ENCODE measurements at regions not wholly inside any gene's neighbourhood (a gene's known extent, or its start where the extent isn't known, plus 50 kb on each side); places are given as distances from the start of the nearest gene placed in this dataset.
A peak's percentile ranks its signal among the peaks of the same experiment; 100 is the strongest.

DNA sequence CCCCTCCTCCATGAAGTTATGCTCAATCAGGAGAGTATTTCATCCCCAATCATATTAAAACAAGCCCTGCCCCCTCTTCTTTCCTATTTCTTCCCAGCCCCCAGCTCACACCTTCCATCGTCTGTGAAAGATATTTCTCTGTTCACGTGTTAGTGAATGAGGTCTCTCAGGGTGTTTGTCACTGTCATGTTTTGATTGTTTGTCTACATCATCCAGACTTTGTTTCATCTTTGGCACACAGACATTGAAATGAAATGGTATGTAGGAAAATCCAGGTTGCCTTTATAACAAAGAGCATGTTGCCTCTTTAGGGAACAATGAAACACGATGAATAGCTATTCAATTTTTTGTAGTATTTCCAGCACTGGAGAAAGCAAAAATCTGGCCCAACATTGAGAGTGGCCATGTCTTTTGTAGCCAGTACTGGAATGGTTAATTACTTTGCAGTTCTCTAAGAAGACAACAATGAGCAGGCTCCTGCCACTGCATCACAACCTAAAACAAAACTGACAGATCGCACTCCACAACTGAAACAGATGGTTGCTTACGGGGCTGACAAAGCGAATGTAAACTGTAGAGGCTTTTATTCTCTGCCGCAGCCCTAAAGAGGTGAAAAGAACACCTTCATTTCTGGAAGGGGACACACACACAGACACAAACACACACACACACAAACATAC, 543.6 kb upstream of the CITED2 start:
- ATAC-seq (no peak), DNase-seq (ENCODE audit: missing footprints) (no peak)
- intact Hi-C loops (cut with DNase I) = no loop called here

DNA sequence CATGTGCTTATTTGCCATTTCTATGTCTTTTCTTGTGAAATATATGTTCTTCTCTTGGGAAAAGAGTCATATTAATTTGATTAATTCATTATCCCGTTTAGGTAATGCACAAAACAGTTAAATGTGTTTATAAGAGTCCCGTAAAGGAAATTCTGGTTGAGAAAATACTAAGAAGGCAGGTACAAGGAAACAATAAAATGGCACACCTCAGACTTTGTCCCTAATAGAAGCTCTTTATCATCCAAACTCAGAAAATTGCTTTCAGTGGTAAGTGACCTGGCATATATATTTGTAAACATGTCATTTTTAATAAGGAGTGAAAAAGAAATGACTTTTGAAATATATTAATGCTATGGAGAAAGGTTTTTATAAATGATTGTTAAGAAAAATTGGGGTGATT, 540.5 kb upstream of the CITED2 start:
- intact Hi-C loops (cut with DNase I) = no loop called here
- DNase-seq (ENCODE audit: missing footprints) (no peak), ATAC-seq (no peak)

DNA sequence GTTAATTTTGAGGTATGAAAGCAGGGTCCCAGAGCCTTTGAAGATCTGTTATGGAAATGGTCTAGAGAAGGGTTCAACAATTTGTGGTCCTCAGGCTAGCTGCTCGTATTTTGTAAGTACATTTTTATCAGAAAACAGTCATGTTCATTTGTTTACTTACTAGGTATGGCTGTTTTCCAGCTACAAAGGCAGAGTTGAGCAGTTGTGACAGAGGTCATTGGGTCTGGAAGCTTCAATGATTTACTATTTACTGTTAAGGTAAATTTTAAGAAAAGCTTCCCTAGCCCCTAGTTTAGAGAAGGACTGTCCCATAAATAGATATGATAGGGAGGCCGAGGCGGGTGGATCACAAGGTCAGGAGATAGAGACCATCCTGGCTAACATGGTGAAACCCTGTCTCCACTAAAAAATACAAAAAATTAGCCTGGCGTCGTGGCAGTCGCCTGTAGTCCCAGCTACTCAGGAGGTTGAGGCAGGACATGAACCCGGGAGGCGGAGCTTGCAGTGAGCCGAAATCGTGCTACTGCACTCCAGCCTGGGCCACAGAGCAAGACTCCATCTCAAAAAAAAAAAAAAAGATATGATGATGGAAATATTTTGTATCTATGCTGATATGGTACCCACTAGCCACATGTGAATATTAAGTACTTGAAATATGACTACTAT, 538.4 kb upstream of the CITED2 start:
- intact Hi-C loops (cut with DNase I) = no loop called here
- no peak for ATAC-seq
- DNase-seq (ENCODE audit: missing footprints) = no peak

DNA sequence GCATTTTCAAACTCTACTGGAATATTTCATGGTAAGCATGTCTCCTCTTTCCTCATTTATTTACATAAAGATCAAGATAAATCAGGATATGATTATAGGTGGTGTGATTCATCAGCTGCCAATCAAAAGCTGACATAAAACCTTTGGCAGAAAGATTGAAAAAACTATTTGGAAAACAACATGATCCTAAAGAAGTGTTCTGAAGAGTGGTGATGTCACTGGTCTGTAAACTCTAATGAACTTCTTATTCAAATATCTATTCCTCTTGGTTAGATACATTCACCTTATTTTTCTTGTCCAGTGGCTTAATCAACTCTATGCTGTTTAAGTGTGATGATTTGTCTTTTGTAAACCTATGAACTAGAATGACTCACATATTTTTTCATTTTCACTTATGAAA, 535.5 kb upstream of the CITED2 start:
- ATAC-seq = no peak
- DNase-seq (ENCODE audit: missing footprints) = no peak

DNA sequence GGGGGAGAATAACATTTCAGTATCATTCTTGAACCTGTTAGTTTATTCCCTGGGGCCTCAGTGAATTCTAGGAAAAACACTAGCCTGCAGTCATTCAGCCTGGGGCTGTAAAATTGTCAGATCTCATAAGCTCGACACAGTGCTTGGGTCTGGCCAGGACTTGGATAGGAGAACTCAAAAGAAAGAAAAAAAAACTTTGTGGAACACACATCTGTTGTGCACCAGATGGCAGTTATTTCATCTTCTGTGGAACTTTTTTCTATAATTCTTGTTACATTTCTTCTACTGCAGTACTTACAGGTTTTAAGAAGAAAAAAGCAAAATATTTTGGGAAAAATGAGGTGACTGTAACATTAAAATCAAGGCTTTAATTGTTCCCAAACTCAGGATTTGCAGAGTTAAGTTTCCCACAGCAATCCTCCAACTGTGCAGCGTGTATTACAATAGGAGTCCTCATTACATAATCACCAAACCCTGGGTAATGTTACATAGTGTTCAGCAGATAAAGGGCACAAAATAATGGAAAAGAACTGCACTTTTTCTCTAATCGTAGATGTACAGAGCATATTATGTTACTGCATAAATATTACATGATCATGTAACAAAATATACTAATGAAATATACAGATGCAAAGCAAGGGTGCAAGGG, 531.1 kb upstream of the CITED2 start:
- intact Hi-C loops (cut with DNase I) = no loop called here
- peak; percentile 81 for ATAC-seq
- DNase-seq (ENCODE audit: missing footprints) = no peak

More for the DNA sequence above, 535.5 kb upstream of the CITED2 start:
- intact Hi-C loops (cut with DNase I) = no loop called here

DNA sequence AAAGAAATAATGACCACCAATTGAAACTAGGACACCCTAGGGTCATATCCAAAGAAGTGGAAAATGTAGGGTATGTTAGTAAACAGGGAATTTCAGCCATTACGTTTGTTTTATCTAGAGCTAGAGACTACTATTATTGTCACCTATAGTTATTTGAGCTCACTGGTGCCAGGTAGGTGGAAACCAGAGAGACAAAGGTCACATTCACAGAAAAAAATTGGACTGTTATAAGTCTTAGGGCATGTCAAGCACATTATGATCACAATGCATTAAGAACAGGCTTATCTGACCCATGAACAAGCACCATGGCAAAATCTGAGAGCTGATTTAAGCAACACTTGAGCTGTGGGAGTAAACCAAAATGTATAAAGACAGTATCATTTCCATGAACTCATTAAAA, 530.1 kb upstream of the CITED2 start:
- no peak for ATAC-seq
- intact Hi-C loops (cut with DNase I) = no loop called here

DNA sequence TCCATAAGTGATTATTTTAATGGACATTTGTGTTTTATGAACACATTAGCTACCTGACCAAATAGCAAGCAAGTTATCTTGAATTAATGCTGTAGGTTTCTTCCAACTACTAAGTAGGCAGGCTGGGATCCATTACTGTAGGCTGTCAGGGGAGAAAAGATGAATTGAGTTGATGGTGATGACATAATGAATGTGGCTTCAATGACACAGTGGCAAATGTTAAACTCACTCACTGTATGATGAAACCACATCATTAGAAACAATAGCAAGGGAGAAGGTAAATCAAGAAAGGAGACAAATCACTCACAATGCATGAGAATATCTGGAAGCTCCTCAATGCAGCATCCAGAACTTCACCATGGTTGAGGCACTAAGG, 529.7 kb upstream of the CITED2 start:
- intact Hi-C loops (cut with DNase I) = no loop called here
- DNase-seq (ENCODE audit: missing footprints) = no peak
- no peak for ATAC-seq

More for the DNA sequence above, 530.1 kb upstream of the CITED2 start:
- no peak for DNase-seq (ENCODE audit: missing footprints)

DNA sequence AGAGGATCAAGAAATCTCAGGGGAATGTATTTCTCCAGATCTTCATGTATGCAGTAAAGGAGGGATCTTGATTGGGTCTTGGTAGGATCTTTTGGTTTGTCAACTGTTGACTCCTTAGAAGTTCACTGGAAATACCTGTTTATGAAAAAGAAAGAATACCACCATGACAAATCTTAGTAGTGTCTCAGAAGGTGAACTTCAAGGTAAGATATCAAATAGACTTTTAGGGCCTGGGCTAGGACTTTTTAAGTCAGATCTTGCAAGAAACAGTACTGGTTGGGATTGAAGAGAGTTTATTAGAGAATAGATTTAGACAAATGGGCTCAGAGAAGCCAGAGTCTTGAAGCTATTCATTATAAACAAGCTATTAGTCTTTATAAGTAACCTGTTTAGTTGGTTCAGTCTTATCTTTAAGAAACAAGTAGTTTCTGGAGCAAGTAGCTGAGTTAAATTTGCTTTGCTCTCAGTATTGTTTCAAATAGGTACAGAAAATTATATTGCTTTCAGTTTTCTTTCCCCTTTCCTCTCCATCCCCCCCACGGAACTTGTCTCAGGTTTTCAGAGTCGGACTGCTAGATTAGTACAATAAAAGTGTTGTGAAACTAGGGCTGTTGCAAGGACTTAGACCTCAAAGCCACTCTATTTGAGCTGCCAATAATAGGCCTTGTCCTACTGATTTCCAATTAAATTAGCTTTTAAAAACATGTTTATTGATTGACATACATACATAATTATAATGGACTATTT, 529.1 kb upstream of the CITED2 start:
- no peak for ATAC-seq
- intact Hi-C loops (cut with DNase I) = no loop called here
- no peak for DNase-seq (ENCODE audit: missing footprints)

DNA sequence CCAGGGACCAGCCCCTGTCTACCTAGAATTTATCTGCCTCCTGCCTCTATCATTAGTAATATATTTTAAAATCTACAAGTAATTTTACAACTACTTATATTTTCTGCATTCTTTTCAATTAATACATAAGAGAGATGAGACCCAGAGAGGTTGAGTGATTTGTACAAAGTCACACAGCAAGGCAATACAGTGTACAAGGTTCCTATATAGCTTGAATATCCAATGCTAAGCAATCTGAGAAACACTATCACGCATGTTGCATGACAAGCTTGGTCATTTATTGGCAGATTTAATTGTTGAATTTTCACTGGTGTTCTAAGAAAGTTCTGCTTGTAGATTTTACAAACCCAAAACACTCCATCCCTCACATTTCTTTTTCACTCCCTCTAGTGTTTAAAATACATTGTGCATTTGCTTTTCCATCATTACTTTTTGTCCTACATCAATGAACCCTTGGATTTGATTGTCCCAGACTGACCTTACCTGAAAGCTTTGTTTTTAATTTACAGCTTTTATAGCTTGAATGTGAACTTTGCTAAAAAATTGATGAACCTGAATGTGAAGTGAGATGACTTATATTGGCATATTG, 520.9 kb upstream of the CITED2 start:
- intact Hi-C loops (cut with DNase I) = no loop called here
- no peak for DNase-seq (ENCODE audit: missing footprints)
- ATAC-seq = no peak

DNA sequence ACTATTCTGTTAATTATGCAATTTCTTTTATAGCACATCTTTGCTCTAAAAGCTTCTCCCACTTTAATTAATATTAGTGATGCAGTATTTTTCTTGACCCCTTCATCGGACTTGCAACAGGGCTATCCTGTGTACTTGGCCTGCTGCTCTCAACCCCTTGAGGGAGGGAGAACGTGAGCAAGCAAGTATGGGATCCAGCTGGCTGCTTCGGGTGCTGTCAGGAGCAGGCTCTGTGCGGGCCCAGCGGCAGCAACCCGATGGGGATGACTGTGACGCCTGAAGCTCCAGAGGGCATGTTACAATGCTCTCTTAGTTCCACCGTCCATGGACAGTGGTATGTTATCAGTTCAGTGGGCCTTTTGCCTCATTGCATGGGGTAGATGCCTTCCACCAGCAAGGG, 519.8 kb upstream of the CITED2 start:
- intact Hi-C loops (cut with DNase I) = no loop called here
- peak; percentile 84 for ATAC-seq
- no peak for DNase-seq (ENCODE audit: missing footprints)

DNA sequence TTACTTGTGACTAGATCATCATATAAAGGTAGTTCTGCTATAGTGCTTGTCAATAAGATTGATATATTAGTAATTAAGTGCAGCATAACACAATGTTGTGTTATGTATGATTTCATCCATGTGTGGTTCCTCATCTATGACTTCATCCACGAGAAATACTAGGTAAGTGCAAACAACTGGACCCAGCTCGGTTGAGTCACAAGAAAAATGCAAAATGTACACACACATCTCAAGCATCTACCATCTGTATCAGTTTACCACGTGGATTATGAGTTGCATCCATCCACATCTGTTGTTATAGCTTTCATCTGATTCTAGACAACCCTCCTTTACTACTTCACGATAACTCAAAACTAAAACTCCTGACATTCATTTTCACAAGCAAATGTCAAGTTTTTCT, 517.0 kb upstream of the CITED2 start:
- no peak for DNase-seq (ENCODE audit: missing footprints)
- ATAC-seq = no peak
- intact Hi-C loops (cut with DNase I) = no loop called here

DNA sequence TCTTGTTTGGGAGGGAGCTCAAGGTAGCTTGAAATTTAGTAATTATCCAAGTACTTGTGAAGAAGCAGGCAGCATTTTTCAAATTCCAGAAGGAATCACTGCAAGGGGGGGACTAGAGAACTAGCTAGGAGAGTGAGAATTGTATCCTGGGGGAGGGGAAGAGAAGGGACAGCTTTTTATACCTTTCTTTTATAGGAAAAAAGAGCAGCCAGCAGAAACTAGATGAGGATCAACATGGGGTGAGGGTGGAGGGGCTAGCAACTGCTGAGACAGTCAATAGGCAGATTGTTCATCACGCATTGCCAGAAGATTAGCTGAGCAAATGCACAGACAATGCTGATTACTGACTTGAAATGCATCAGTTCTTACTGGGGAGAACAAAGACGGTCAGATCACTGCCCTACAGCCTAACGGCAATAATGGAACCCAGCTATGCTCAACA, 514.3 kb upstream of the CITED2 start:
- intact Hi-C loops (cut with DNase I) = no loop called here
- DNase-seq (ENCODE audit: missing footprints) = no peak

DNA sequence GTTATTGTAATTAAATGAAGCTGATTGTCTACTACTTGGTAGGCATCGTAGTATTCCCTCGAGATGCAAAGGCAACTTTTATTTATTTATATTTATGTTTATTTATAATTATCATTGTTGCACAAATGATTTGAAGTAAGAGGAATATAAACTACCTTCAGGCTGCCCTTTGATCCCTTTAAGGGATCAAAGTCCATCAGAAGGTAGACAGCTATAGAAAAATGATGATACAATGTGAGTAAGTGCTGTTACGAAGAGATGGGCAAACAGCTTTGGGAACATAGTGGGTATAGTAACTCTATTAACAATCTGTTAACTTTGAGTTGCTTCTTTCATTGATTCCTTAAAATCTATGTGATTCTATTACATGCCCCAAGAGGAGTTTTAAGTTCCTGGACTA, 512.8 kb upstream of the CITED2 start:
- DNase-seq (ENCODE audit: missing footprints) = no peak
- intact Hi-C loops (cut with DNase I) = no loop called here
- ATAC-seq = no peak

More for the DNA sequence above, 514.3 kb upstream of the CITED2 start:
- no peak for ATAC-seq

DNA sequence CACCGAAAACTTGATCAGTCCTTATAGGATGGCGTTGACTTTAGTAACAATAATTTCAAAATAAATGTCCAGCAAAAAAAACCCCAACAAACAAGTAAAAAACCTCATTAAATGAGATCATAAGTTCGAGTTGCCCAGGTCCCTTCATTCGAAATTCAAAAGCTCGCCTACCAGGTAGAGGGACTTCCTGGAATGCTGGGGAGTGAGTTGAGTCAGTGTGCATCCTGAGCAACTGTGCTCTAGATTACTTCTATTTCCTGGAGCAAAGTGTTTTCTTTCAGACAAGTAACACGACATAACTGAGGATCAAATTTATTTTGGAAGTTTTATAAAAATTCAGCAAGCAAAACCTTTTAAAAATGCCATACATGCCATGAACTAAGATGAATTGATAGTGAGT, 511.9 kb upstream of the CITED2 start:
- DNase-seq (ENCODE audit: missing footprints) = no peak
- no peak for ATAC-seq
- intact Hi-C loops (cut with DNase I) = no loop called here

DNA sequence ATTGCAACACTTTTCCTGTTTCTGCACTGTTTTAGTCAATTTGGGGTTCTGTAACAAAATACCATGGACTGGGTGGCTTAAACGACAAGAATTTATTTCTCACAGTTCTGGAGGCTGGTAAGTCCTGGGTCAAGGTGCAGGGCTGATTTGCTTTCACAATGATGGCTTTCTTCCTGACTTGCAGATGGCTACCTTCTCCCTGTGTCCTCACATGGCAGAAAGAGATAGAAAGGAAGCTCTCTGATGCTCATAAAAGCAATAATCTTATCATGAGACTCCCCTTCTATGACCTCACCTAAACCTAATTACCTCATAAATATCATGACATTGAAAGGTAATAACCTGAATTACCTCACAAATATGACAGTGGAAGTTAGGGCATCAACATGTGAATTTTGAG, 511.5 kb upstream of the CITED2 start:
- no peak for ATAC-seq
- intact Hi-C loops (cut with DNase I) = no loop called here
- no peak for DNase-seq (ENCODE audit: missing footprints)

DNA sequence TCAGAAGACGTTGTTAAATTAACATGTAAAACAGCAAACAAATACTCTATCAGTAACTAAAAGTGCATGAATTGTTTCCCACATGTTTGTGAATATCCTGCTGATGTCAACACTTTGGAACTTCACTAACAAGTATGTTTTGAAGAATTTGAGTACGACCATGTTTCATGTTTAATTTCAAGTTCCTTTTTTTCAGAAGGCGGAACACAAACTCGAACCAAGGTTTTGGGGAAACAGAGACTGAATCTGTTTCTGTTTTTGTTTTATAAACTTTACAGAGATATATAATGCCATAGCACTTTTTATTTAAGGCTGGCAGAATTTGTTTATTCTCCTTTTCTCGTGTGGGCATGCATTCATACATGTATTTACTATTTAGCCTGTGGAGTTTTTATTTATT, 509.3 kb upstream of the CITED2 start:
- intact Hi-C loops (cut with DNase I) = loop anchor here (2.0 to 5.0 kb wide), 5 partner anchors 94 to 557 kb away; partner anchors contain the start of gene CITED2
- ATAC-seq = no peak
- DNase-seq (ENCODE audit: missing footprints) = no peak

DNA sequence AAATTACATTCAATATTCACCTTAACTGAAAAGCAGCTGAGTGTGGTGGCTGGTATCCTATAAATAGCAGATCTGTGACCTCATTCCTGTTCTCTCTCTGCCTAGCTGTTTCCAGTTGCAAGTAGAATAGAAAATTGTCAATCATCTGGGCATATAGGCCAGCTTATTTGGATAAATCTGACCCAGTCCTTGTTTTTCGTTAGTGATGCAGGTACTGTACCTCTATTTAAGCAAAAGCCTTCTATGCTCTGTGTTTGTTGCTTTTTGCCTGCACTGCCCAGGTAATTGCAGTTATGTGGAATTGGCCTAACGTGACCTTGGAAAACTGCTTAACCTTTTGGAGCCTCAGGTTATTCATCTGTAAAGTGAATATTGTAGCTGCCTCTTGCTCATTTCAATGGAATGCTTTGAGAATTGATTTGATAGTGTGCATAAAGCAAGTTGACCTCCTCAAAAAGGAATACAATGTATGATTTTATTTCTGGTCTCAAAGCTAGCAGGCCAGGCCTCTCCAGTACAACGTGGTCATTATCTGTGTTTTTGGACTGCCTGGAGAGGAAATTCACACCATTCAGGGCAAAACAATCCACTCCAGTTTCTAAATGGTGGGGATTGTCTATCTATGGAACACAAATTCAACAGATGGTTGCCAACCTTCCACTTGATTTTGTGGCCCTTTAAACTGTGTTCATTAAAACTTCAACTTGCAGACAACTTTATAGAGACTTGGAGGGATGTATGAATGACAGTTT, 508.7 kb upstream of the CITED2 start:
- ATAC-seq (peak; percentile 83), DNase-seq (ENCODE audit: missing footprints) (no peak)
- intact Hi-C loops (cut with DNase I) = loop anchor here (2.0 to 5.0 kb wide), 5 partner anchors 94 to 558 kb away; partner anchors contain the start of gene CITED2

DNA sequence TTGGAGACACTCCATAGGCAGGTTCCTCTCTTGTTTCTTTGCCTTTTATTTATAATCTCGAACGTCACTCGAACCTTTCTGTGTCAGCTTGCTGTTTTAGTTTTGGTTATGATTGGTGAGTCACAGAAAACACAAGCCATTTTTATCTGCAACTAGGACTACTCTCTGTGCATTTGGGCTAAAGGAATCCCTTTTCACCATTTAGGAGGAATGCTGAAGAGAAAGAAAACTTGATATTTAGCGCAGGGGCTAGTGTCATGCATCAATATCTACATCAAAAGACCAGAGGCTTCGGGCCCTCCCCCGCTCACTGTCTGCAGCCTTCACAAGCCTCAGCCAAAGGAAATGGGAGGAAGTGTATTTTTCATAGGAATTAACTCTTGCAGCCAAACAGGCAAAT, 507.8 kb upstream of the CITED2 start:
- intact Hi-C loops (cut with DNase I) = loop anchor here (2.0 to 5.0 kb wide), 5 partner anchors 95 to 559 kb away; partner anchors contain the start of gene CITED2
- no peak for DNase-seq (ENCODE audit: missing footprints)
- no peak for ATAC-seq
